ENCODE measurements at regions not wholly inside any gene's neighbourhood (a gene's known extent, or its start where the extent isn't known, plus 50 kb on each side); places are given as distances from the start of the nearest gene placed in this dataset.
A peak's percentile ranks its signal among the peaks of the same experiment; 100 is the strongest.
"Not testable (repeated sequence)": the region's sequence is repeated elsewhere in the genome, so short reads cannot be mapped to it uniquely, and the experiment has no call there.

DNA sequence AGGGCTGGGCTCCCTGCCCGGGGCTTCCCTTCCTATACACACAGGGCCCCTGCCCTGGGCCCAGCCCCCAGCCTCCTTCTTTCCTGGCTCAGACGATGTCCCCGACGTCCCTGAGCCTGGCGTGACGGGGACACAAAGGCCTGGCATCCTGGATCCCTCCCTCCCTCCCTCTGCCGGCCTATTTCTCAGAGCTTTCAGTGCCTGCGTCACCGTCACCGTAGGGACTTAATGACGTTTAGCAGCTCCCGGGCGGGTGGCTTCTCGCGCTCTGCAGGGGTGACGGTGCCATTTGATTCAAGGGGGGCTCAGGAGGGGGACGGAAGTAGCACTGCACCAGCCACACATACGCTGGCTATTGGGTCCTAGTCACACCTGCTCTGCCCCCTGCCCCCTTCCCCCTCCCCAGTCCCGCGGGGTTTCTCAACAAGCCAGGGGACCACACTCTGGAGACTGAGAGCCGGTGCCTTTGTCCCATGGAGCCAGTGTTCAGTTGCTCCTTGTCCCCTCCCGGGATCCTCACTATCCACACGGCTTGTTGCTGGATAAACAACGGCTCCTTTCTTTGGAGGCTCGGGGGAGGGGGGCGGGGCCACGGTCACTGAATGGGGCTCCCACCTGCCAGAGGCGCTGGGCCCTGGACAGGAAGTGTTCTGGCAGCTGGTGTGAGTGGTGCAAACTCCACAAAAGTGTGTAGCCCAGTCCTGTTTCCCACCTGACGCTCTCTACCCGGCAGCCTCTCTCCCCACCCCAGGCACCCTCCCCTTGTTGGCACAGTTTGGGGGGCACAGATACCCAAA, 4366.7 kb upstream of the TPTE start:
- H3K4me3 ChIP-seq; H3K27ac ChIP-seq; H3K27me3 ChIP-seq; H3K4me1 ChIP-seq; H3K36me3 ChIP-seq; intact Hi-C loops (cut with DNase I); FAIRE-seq; H3K9me3 ChIP-seq: not testable (repeated sequence)
- WGBS, 2 donors, result 50% methylated on average over 1 of the region's 30 CpGs; no CpG with 5 or more reads in 1 of the 2 donors
- DNase-seq (peak in 1 of 6 donors; percentile 2), ATAC-seq (peak; percentile 35 to 72 (median 56))

DNA sequence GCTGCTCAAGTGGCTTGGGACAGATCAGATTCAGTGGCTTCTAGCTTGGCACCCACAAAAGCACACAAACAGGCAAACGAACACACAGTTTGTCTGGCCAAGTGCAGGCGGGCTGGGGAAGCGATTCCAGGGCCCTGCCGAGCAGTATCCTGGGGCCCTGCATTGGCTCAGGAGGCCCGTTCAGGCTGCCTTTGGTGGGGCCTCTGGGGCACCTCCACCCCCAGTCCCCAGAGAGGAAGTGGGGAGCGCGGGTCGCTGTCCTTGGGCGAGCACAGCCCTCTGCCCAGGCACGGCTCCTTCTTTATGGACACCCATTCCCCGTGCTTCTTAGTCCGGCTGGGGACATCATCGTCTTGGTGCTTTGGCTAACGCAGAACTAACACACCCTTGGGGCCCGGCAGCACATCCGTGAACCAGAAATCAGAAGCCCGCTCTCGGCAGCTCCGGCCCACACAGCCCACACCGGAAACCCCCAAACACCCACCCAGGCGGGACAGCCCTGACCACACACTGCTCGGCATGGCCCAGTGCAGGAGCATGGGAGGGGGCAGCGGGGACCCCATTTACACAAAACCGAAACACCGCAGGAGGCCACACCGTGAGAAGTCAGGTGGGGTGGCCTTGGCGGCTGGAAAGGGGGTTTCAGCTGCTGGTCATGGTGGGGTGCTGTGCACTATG, 4364.5 kb upstream of the TPTE start:
- DNase-seq; H3K27ac ChIP-seq; H3K27me3 ChIP-seq; ATAC-seq; H3K36me3 ChIP-seq; H3K4me1 ChIP-seq; H3K4me3 ChIP-seq; H3K9me3 ChIP-seq; intact Hi-C loops (cut with DNase I); FAIRE-seq: not testable (repeated sequence)
- WGBS, 2 donors, result 94% methylated on average over 5 of the region's 27 CpGs; no CpG with 5 or more reads in 1 of the 2 donors

DNA sequence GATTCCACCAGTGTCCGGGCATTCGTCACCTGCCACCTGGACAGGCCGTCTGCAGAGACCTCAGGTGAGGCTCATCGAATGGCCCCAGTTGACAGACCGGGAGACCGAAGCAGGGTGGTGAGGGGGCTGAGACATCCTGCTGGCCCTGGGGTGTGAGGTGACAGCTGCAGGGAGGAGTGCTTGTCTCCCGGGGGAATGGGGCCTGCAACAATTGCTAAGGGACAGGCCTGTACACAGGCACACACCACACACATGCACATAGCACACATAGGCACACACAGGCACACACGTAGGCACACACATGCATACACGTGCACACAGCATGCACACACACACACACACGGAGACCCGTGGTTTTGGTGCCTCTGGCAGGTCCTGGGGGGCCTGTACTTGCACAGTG, 4363.9 kb upstream of the TPTE start:
- H3K27me3 ChIP-seq; ATAC-seq; H3K4me1 ChIP-seq; H3K27ac ChIP-seq; FAIRE-seq; H3K4me3 ChIP-seq; H3K9me3 ChIP-seq; H3K36me3 ChIP-seq; DNase-seq; intact Hi-C loops (cut with DNase I): not testable (repeated sequence)
- 63% methylated on average over 4 of the region's 11 CpGs; no CpG with 5 or more reads in 1 of the 2 donors for WGBS, 2 donors

- H3K4me1 ChIP-seq; H3K9me3 ChIP-seq; FAIRE-seq; intact Hi-C loops (cut with DNase I); H3K27me3 ChIP-seq; H3K4me3 ChIP-seq; H3K27ac ChIP-seq; H3K36me3 ChIP-seq; DNase-seq; ATAC-seq: not testable (repeated sequence)
- WGBS, 2 donors, result 90% methylated on average over 2 of the region's 9 CpGs; no CpG with 5 or more reads in 1 of the 2 donors
These were observed 4363.2 kb upstream of the TPTE start for GRCh38 chr21:6158171-6158570.

All from pancreas (tissue), 10 donors.